Brain microvascular endothelial cell (primary cell): ENCODE measurements at regions not wholly inside any gene's neighbourhood (a gene's known extent, or its start where the extent isn't known, plus 50 kb on each side); places are given as distances from the start of the nearest gene placed in this dataset.

Source experiments
- DNase-seq: peaks from one replicate; pipeline ENCODE4 v3.0.0-alpha.2; 2020
- H3K27ac ChIP-seq: fragments of 250-450 bp; sonication (Bioruptor Pico); 2 replicates; pipeline ENCODE4 v1.5.1; 2020; ENCODE audit warnings: mild to moderate bottlenecking, moderate library complexity
- H3K27me3 ChIP-seq: fragments of 250-450 bp; sonication (Bioruptor Pico); replicated peaks from 2 replicates; pipeline ENCODE4 v1.5.1; 2020; ENCODE audit warnings: mild to moderate bottlenecking
- H3K36me3 ChIP-seq: fragments of 250-450 bp; sonication (Bioruptor Pico); replicated peaks from 2 replicates; pipeline ENCODE4 v1.5.1; 2020; ENCODE audit warnings: mild to moderate bottlenecking
- H3K4me3 ChIP-seq: 2 replicates; pipeline ENCODE4 v1.5.1; 2011; ENCODE audit warnings: low read depth, mild to moderate bottlenecking, control low read depth, low read length, moderate library complexity
- CTCF ChIP-seq: IDR thresholded peaks from 2 replicates; pipeline ENCODE4 v1.5.1; 2011; ENCODE audit warnings: low read depth, mild to moderate bottlenecking, moderate library complexity, low read length, control low read depth, inconsistent platforms; ENCODE audit errors: missing control alignments
- in situ Hi-C: cut with HindIII; loops from 2 replicates; pipeline ENCODE4 v1.10.0; 2017; ENCODE audit warnings: low sequenced_read_pairs, low pct_ligation_motif_present

- no peaks in the 10 kb centered on the region for H3K27me3 ChIP-seq
- no peak overlapping the region for H3K27ac ChIP-seq
- in situ Hi-C loops = no loop called here
- peak; percentile 11 for DNase-seq
- no peak overlapping the region for H3K4me3 ChIP-seq
- no peak for TF ChIP-seq CTCF
- H3K36me3 ChIP-seq = no peaks in the 10 kb centered on the region
These were observed 57.1 kb upstream of the NPFFR2 start for GRCh38 chr4:71974681-71975080.

- Histone ChIP-seq H3K36me3 (no peaks in the 10 kb centered on the region), H3K27me3 (no peaks in the 10 kb centered on the region), H3K4me3 (no peak overlapping the region), H3K27ac (no peak overlapping the region)
- in situ Hi-C loops = no loop called here
- no peak for TF ChIP-seq CTCF
- no peak for DNase-seq
These were observed 55.3 kb upstream of the NPFFR2 start for GRCh38 chr4:71976523-71976922.

- Histone ChIP-seq H3K36me3 (no peaks in the 10 kb centered on the region), H3K4me3 (no peak overlapping the region), H3K27me3 (no peaks in the 10 kb centered on the region), H3K27ac (no peak overlapping the region)
- no peak for TF ChIP-seq CTCF
- DNase-seq = no peak
- in situ Hi-C loops = no loop called here
These were observed 53.5 kb upstream of the NPFFR2 start for GRCh38 chr4:71978210-71978835.

GRCh38 chr4:71980976-71981375 lies 50.8 kb upstream of the NPFFR2 start:
- no peak for TF ChIP-seq CTCF
- H3K4me3 ChIP-seq = no peak overlapping the region
- H3K27me3 ChIP-seq = no peaks in the 10 kb centered on the region
- in situ Hi-C loops = no loop called here
- no peak overlapping the region for H3K27ac ChIP-seq
- H3K36me3 ChIP-seq = no peaks in the 10 kb centered on the region
- DNase-seq = no peak
